ENCODE measurements at regions not wholly inside any gene's neighbourhood (a gene's known extent, or its start where the extent isn't known, plus 50 kb on each side); places are given as distances from the start of the nearest gene placed in this dataset.

- TF ChIP-seq CTCF (IDR thresholded peaks at IDR 0.05) (no peak), POLR2A (IDR thresholded peaks at IDR 0.05) (no peak)
Measured at GRCh38 chr7:29657288-29657687, 93.7 kb downstream of the PRR15 start.

All from right lobe of liver (tissue), 4 donors.